Stimulated activated CD4-positive, alpha-beta T cell treated with anti-CD3 and anti-CD28 coated beads, Interleukin-4, amount 100 ng/mL, for 48 hours (primary cell): ENCODE measurements at regions not wholly inside any gene's neighbourhood (a gene's known extent, or its start where the extent isn't known, plus 50 kb on each side); places are given as distances from the start of the nearest gene placed in this dataset.
"Not testable (repeated sequence)": the region's sequence is repeated elsewhere in the genome, so short reads cannot be mapped to it uniquely, and the experiment has no call there.

Experiments used
- DNase-seq, 2 donors: peaks; one replicate each; pipeline ENCODE4 v3.0.0-alpha.2; 2020; ENCODE audit warnings: low read depth in 2 of 2

- no peak for DNase-seq
Observed at GRCh38 chr6:28768187-28768913, 155.4 kb downstream of the TRIM27 start.

- DNase-seq = no peak
Observed at GRCh38 chr6:28769626-28770402, 154.0 kb downstream of the TRIM27 start.

- DNase-seq = no peak
Observed at GRCh38 chr6:28770732-28771131, 153.1 kb downstream of the TRIM27 start.

DNA sequence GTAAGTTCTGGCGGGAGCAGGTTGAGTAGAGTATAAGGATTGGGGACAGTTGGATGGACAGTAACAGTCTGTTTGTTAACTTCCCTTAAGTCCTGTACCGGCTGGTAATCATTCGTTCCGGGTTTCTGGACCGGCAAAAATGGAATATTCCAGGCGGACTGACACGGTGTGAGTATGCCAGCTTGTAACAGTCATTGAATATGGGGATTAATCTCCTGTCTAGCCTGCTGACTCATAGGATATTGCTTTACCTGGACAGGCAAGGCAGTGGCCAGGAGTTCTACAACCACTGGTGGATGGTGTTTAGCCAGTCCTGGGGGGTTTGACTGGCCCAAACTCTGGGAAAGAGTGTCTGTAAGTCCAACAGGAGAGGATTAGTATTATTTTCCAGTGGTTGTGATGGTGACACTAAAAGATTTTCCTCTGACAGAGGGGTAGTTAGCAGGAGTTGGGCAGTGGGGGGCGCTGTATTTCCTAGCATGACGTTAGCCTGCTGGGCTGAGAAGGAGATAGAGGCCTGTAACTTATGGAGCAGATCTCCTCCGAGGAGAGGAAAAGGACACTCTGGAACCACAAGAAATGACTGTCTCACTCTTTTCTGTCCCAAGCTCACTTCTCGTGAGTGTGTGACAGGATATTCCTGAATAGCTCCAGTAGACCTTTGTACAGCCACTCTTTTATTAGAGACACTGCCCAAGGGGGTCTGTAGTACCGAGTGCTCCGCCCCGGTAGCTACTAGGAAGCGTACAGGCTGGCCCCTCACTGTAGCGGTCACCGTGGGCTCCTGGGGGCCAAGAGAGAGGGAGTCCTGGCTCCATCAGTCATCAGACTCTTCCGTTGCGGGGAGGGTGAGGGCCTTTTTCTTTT, 152.2 kb downstream of the TRIM27 start:
- no peak for DNase-seq

GRCh38 chr6:28772480-28773381, 151.1 kb downstream of the TRIM27 start:
- no peak for DNase-seq

GRCh38 chr6:28774292-28775051, 149.3 kb downstream of the TRIM27 start:
- DNase-seq = no peak

- no peak for DNase-seq
Observed at GRCh38 chr6:28775052-28775376, 148.8 kb downstream of the TRIM27 start.

GRCh38 chr6:28775405-28776129, 148.2 kb downstream of the TRIM27 start:
- no peak for DNase-seq

- no peak for DNase-seq
Observed at GRCh38 chr6:28776269-28777146, 147.3 kb downstream of the TRIM27 start.

GRCh38 chr6:28777147-28777461, 146.7 kb downstream of the TRIM27 start:
- DNase-seq = no peak

DNA sequence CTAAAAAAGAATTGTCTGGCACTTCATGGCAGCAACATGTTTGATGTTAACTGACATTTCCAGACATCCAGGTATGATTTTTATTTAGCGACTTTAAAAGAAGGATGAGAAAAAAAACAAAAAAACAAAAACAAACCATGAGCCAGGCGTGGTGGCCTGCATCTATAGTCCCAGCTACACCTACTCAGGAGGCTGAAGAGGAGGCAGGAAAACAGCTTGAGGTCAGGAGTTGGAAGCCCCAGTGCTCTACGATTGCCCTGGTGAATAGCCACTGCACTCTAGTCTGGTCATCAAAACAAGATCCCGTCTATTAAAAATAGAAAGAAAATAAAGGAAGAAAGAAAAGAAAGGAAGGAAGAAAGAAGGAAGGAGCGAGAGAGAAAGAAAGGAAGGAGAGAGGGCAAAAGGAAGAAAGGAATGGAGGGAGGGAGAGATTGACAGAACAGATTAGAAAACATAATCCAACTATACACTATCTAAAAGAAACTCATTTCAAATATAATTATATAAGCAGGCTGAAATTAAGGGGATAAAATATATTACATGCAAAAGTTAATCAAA, 141.6 kb downstream of the TRIM27 start:
- DNase-seq = no peak

DNA sequence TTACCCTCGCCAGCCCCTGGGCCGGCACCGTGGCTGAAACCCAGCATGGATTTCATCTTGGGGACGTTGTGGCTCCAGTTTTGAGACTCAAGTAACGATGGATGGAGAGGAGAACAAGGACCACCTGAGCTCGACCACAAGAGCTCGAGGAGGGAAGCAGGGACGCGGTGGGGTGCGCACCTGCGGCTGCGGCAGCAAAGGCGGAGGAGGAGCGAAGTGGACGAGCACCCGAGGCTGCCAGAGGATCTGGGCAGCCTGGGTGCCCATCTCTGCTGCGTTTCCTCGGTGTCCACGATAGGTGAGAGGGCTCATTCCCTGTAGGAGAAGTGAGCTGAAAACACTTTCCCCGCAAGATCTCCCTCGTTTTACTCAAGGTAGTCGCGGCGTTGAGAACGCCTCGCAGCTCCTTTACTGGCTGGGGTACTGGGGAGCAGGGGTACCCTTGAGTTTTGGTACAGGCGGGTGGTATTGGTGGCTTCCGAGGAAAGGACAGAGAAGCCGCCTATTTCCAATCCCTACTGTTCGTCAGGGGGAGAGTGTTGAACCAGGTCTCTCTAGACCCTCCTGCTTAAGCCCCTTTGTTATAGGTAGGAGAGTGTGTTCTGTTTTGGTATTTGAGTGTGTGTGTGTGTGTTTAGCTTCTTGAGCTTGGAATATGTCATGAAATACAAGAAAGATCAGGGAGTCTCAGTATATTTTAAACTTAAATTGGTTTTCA, 137.7 kb downstream of the TRIM27 start:
- DNase-seq = no peak

- peak in 1 of 2 donors; percentile 26 for DNase-seq
Observed at GRCh38 chr6:28789553-28790083, 134.2 kb downstream of the TRIM27 start.

- DNase-seq = no peak
Observed at GRCh38 chr6:28791002-28791383, 132.8 kb downstream of the TRIM27 start.

DNA sequence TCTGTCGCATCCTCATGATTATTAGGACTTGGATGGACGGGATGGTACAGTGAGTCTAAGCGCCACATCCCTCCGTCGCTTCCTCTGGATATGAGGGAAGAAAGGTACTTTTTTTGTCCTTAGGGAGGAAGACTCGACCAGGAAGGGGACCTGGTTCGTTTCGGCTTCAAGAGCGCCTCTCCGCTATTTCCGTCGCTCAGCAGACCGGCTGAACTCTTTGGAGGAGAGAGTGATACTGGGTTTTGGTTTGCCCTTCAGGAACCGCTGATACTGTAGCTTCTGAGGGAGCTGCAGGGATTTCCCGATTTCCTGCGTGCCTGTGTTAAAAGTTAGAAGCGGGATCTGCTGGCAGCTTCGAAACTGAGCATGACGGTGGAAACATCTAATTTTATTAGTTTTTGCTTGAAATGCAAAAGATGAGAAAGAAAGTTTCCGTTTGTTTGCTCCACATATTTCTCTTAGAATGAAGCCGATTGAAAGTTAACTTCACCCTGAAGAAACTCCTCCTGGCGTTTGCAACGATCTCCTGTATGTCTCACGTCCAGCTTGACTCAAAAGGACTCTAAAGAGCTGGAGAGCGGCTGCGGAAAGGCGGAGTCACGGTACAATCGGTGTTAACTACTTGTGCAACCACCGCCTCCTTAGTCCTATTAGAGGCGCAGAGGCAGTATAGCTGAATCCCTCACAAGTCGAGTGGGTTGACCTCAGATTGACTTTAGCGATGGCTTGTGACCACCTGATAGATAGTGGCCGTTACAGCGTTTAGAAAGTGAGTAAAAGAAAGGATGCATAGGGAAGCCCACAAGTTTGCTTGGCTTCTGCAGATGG, 129.4 kb downstream of the TRIM27 start:
- DNase-seq = no peak

GRCh38 chr6:28800647-28801046, 123.1 kb downstream of the TRIM27 start:
- not testable (repeated sequence) for DNase-seq
